GM19397 (cell line): ENCODE measurements at regions not wholly inside any gene's neighbourhood (a gene's known extent, or its start where the extent isn't known, plus 50 kb on each side); places are given as distances from the start of the nearest gene placed in this dataset.

ENCODE experiments used
- ATAC-seq: cut with Tn5 transposase; IDR thresholded peaks from one replicate; pipeline ENCODE4 v1.9.1; 2021; ENCODE audit warnings: mild to moderate bottlenecking, moderate library complexity; ENCODE audit not compliant: unreplicated experiment

- no peak for ATAC-seq
Measured at GRCh38 chr2:146278881-146279280, 1565.9 kb upstream of the ACVR2A start.

GRCh38 chr2:146271131-146271831 lies 1573.5 kb upstream of the ACVR2A start:
- no peak for ATAC-seq

GRCh38 chr2:146270618-146271017 lies 1574.2 kb upstream of the ACVR2A start:
- no peak for ATAC-seq

- ATAC-seq = no peak
Measured at GRCh38 chr2:146267093-146267492, 1577.7 kb upstream of the ACVR2A start.

GRCh38 chr2:146265656-146266055 lies 1579.2 kb upstream of the ACVR2A start:
- no peak for ATAC-seq

GRCh38 chr2:146262606-146263005 lies 1582.2 kb upstream of the ACVR2A start:
- no peak for ATAC-seq

GRCh38 chr2:146260551-146260950 lies 1584.3 kb upstream of the ACVR2A start:
- no peak for ATAC-seq

GRCh38 chr2:146259816-146260215 lies 1585.0 kb upstream of the ACVR2A start:
- no peak for ATAC-seq

- no peak for ATAC-seq
Measured at GRCh38 chr2:146258071-146258470, 1586.8 kb upstream of the ACVR2A start.

- ATAC-seq = no peak
Measured at GRCh38 chr2:146252119-146252518, 1592.7 kb upstream of the ACVR2A start.

GRCh38 chr2:146251328-146251727 lies 1593.5 kb upstream of the ACVR2A start:
- no peak for ATAC-seq

GRCh38 chr2:146246736-146247523 lies 1597.9 kb upstream of the ACVR2A start:
- no peak for ATAC-seq

GRCh38 chr2:146246002-146246735 lies 1598.7 kb upstream of the ACVR2A start:
- ATAC-seq = no peak

GRCh38 chr2:146244830-146245229 lies 1600.0 kb upstream of the ACVR2A start:
- ATAC-seq = no peak

GRCh38 chr2:146244131-146244530 lies 1600.7 kb upstream of the ACVR2A start:
- no peak for ATAC-seq

- no peak for ATAC-seq
Measured at GRCh38 chr2:146241023-146241422, 1603.8 kb upstream of the ACVR2A start.

GRCh38 chr2:146240391-146240790 lies 1604.4 kb upstream of the ACVR2A start:
- ATAC-seq = no peak

- ATAC-seq = no peak
Measured at GRCh38 chr2:146239392-146240135, 1605.3 kb upstream of the ACVR2A start.

GRCh38 chr2:146238254-146238966 lies 1606.4 kb upstream of the ACVR2A start:
- ATAC-seq = no peak

- ATAC-seq = no peak
Measured at GRCh38 chr2:146235158-146235557, 1609.7 kb upstream of the ACVR2A start.
